ENCODE measurements at regions not wholly inside any gene's neighbourhood (a gene's known extent, or its start where the extent isn't known, plus 50 kb on each side); places are given as distances from the start of the nearest gene placed in this dataset.

DNA sequence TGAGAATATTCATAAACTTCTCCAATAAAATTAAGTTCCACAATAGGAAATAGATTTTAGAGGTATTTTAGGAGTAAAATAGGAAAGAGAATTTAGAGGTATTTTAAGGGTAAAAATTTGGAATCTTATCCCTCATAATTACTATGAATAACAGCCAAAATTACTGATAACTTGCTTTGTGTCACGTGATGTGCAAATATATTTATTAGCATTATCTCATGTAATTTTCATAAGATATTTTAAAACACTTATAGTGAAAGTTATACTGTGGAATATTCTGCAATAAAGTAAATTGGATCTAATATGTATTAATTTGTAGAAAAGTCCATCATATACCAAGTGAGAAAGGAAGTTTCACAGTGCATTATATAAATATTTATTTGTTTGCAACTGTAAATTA is 64.2 kb upstream of the VWDE start:
- TF ChIP-seq POLR2A (IDR thresholded peaks at IDR 0.05; ENCODE audit: low read depth, low read length) (no peak), EZH2 (IDR thresholded peaks at IDR 0.05; ENCODE audit: borderline replicate concordance, low read depth, low read length, severe bottlenecking) (no peak), FOS (IDR thresholded peaks at IDR 0.05; ENCODE audit: borderline replicate concordance, insufficient read depth, low read length) (no peak), MYC (IDR thresholded peaks at IDR 0.05; ENCODE audit: low read depth, low read length) (no peak)
- TF ChIP-seq, protein P1, sequence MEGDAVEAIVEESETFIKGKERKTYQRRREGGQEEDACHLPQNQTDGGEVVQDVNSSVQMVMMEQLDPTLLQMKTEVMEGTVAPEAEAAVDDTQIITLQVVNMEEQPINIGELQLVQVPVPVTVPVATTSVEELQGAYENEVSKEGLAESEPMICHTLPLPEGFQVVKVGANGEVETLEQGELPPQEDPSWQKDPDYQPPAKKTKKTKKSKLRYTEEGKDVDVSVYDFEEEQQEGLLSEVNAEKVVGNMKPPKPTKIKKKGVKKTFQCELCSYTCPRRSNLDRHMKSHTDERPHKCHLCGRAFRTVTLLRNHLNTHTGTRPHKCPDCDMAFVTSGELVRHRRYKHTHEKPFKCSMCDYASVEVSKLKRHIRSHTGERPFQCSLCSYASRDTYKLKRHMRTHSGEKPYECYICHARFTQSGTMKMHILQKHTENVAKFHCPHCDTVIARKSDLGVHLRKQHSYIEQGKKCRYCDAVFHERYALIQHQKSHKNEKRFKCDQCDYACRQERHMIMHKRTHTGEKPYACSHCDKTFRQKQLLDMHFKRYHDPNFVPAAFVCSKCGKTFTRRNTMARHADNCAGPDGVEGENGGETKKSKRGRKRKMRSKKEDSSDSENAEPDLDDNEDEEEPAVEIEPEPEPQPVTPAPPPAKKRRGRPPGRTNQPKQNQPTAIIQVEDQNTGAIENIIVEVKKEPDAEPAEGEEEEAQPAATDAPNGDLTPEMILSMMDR (IDR thresholded peaks at IDR 0.05; ENCODE audit: extremely low read depth in 1 of 2, insufficient read depth in 1 of 2, low read depth in 1 of 2, low read length in 2 of 2), result no peak
- TF ChIP-seq, protein P2, sequence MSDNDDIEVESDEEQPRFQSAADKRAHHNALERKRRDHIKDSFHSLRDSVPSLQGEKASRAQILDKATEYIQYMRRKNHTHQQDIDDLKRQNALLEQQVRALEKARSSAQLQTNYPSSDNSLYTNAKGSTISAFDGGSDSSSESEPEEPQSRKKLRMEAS (IDR thresholded peaks at IDR 0.05; ENCODE audit: insufficient read depth, insufficient read length), result no peak
